CD14-positive monocyte (primary cell): ENCODE measurements at regions not wholly inside any gene's neighbourhood (a gene's known extent, or its start where the extent isn't known, plus 50 kb on each side); places are given as distances from the start of the nearest gene placed in this dataset.
A peak's percentile ranks its signal among the peaks of the same experiment; 100 is the strongest.
"Not testable (repeated sequence)": the region's sequence is repeated elsewhere in the genome, so short reads cannot be mapped to it uniquely, and the experiment has no call there.

Experiments used
- DNase-seq, 3 donors: peaks; one replicate each; pipeline ENCODE4 v3.0.0-alpha.2; 2011 to 2022
- H2AFZ ChIP-seq: 2 replicates; pipeline ENCODE4 v1.6.0; 2012; ENCODE audit warnings: mild to moderate bottlenecking, low read depth, low read length, inconsistent platforms; ENCODE audit not compliant: insufficient read depth, poor library complexity, severe bottlenecking
- H3K27ac ChIP-seq, 2 donors: 1 replicate in 1 of 2; 2 replicates in 1 of 2; pipeline ENCODE4 v1.5.1; 2012 to 2013; ENCODE audit warnings: low read length in 2 of 2, control low read depth in 1 of 2, inconsistent platforms in 1 of 2, low read depth in 1 of 2, mild to moderate bottlenecking in 1 of 2
- H3K27me3 ChIP-seq, 2 donors: one replicate each; pipeline versions ENCODE4 v1.6.0 to v1.6.1; 2011 to 2013; ENCODE audit warnings: low read length in 2 of 2; ENCODE audit not compliant: control insufficient read depth in 2 of 2, insufficient read depth in 2 of 2
- H3K36me3 ChIP-seq, 2 donors: replicated peaks in 1 of 2; 1 replicate in 1 of 2; 2 replicates in 1 of 2; pipeline versions ENCODE4 v1.5.1 to v1.6.1; 2012 to 2013; ENCODE audit warnings: low read length in 2 of 2, control low read depth in 1 of 2, inconsistent platforms in 1 of 2, mild to moderate bottlenecking in 1 of 2; ENCODE audit not compliant: insufficient read depth in 2 of 2, control insufficient read depth in 1 of 2
- H3K4me1 ChIP-seq, 2 donors: 1 replicate in 1 of 2; 2 replicates in 1 of 2; pipeline versions ENCODE4 v1.5.1 to v1.6.1; 2012 to 2013; ENCODE audit warnings: low read length in 2 of 2, control low read depth in 1 of 2, inconsistent platforms in 1 of 2, mild to moderate bottlenecking in 1 of 2, moderate library complexity in 1 of 2; ENCODE audit not compliant: insufficient read depth in 2 of 2, control insufficient read depth in 1 of 2
- H3K4me2 ChIP-seq: replicated peaks from 2 replicates; pipeline ENCODE3; 2012; ENCODE audit warnings: low read length, moderate library complexity, mild to moderate bottlenecking; ENCODE audit not compliant: poor library complexity, severe bottlenecking; ENCODE audit errors: extremely low read depth
- H3K4me3 ChIP-seq, 3 experiments: fragments of 200-600 bp in 1 of 3; sonication (generic) in 1 of 3; replicated peaks in 1 of 3; 1 replicate in 2 of 3; 2 replicates in 1 of 3; pipeline ENCODE4 v1.5.1; 2011 to 2013; ENCODE audit warnings: low read length in 3 of 3, mild to moderate bottlenecking in 3 of 3, control low read depth in 2 of 3, low read depth in 2 of 3, inconsistent platforms in 1 of 3, moderate library complexity in 1 of 3
- H3K79me2 ChIP-seq: 2 replicates; pipeline ENCODE4 v1.6.0; 2012; ENCODE audit warnings: mild to moderate bottlenecking, control low read depth, inconsistent platforms, low read length, moderate library complexity; ENCODE audit not compliant: insufficient read depth
- H3K9ac ChIP-seq: 2 replicates; pipeline ENCODE4 v1.6.0; 2017; ENCODE audit warnings: low read length, mild to moderate bottlenecking; ENCODE audit not compliant: insufficient read depth, poor library complexity, severe bottlenecking
- H3K9me3 ChIP-seq, 2 donors: replicated peaks in 1 of 2; 1 replicate in 1 of 2; 2 replicates in 1 of 2; pipeline versions ENCODE4 v1.5.1 to v1.6.1; 2012 to 2013; ENCODE audit warnings: low read length in 2 of 2, control low read depth in 1 of 2; ENCODE audit not compliant: control insufficient read depth in 1 of 2, insufficient read depth in 1 of 2
- H4K20me1 ChIP-seq: 2 replicates; pipeline ENCODE4 v1.6.0; 2012; ENCODE audit warnings: mild to moderate bottlenecking, low read length, control low read depth, moderate library complexity; ENCODE audit not compliant: insufficient read depth
- H3K27ac Mint-ChIP-seq, 7 donors: one replicate each; pipeline ENCODE4 v1.8.0; 2020; ENCODE audit warnings: mild to moderate bottlenecking in 7 of 7, mixed read lengths in 7 of 7, moderate library complexity in 6 of 7, inconsistent platforms in 2 of 7
- H3K27me3 Mint-ChIP-seq, 3 donors: one replicate each; pipeline ENCODE4 v1.8.0; 2021 to 2022; ENCODE audit warnings: low read depth in 3 of 3, mild to moderate bottlenecking in 3 of 3, mixed read lengths in 3 of 3, moderate library complexity in 3 of 3, inconsistent platforms in 1 of 3
- H3K36me3 Mint-ChIP-seq, 2 donors: one replicate each; pipeline ENCODE4 v1.8.0; 2020; ENCODE audit warnings: mixed read lengths in 2 of 2, inconsistent platforms in 1 of 2, mild to moderate bottlenecking in 1 of 2
- H3K4me1 Mint-ChIP-seq: one replicate; pipeline ENCODE4 v1.8.0; 2020; ENCODE audit warnings: mild to moderate bottlenecking, mixed read lengths
- H3K4me3 Mint-ChIP-seq, 2 donors: one replicate each; pipeline ENCODE4 v1.8.0; 2020; ENCODE audit warnings: mild to moderate bottlenecking in 2 of 2, mixed read lengths in 2 of 2, moderate library complexity in 1 of 2
- H3K9me3 Mint-ChIP-seq, 7 donors: one replicate each; pipeline ENCODE4 v1.8.0; 2020 to 2022; ENCODE audit warnings: mixed read lengths in 7 of 7, mild to moderate bottlenecking in 6 of 7, moderate library complexity in 6 of 7, inconsistent platforms in 2 of 7
- CTCF ChIP-seq: fragments of 200-600 bp; IDR thresholded peaks from one replicate; pipeline ENCODE4 v1.8.0; 2022; ENCODE audit warnings: antibody characterized with exemption, mild to moderate bottlenecking
- WGBS: methylation state at CpG from one replicate; pipeline ENCODE4 v1.1.5; 2013; ENCODE audit warnings: missing lambda C conversion rate; ENCODE audit not compliant: insufficient coverage; 5-methylcytosine and 5-hydroxymethylcytosine counted together
- intact Hi-C, 2 donors: fragments of 100-400 bp; cut with micrococcal nuclease; formaldehyde crosslinking; loops; one replicate each; pipeline versions ENCODE4 v1.15.0 to v1.15.1; 2023

- Histone ChIP-seq H3K4me1 (peaks cover 19 to 27% of the 10 kb centered on the region in 2 donors), H3K79me2 (no peaks in the 10 kb centered on the region), H3K27ac (peak overlapping the region; percentile 86 to 87), H3K9me3 (no peaks in the 10 kb centered on the region), H3K4me3 (peak overlapping the region in 1 of 3 experiments; percentile 36), H3K36me3 (no peaks in the 10 kb centered on the region), H4K20me1 (no peaks in the 10 kb centered on the region), H3K9ac (no peak overlapping the region), H2AFZ (peak overlapping the region; percentile 38), H3K4me2 (peak overlapping the region; percentile 54), H3K27me3 (no peaks in the 10 kb centered on the region)
- H3K27me3 Mint-ChIP-seq = peaks cover 0 to 2% (median 0%) of the 10 kb centered on the region in 3 donors
- TF ChIP-seq CTCF = no peak
- H3K9me3 Mint-ChIP-seq = peaks cover 0 to 1% (median 0%) of the 10 kb centered on the region in 7 donors
- peak overlapping the region; percentile 77 to 94 (median 92) for H3K27ac Mint-ChIP-seq
- intact Hi-C loops = no loop called here
- peaks cover 21% of the 10 kb centered on the region for H3K4me1 Mint-ChIP-seq
- no peaks in the 10 kb centered on the region for H3K36me3 Mint-ChIP-seq
- peak overlapping the region in 1 of 2 donors; percentile 84 for H3K4me3 Mint-ChIP-seq
- 33% methylated on average over 3 of the region's 7 CpGs for WGBS
- DNase-seq = peak; percentile 81 to 94 (median 93)
Observed at GRCh38 chr5:39526914-39527477, 102.2 kb upstream of the DAB2 start.

DNA sequence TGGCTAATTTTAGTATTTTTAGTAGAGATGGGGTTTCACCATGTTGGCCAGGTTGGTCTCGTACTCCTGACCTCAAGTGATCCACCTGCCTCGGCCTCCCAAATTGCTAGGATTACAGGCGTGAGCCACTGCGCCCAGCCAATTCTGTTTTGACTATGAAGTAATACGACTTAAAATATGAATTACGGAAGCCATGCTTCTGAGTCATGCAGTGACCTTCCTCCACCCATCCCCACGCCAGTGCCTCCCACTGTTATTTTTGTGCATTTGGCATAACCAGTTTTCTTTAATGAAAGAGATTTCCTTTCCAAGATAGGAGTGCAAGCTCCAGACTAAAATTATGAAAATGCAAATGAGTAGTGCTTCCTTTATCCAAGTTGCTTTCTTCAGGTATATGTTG is 101.0 kb upstream of the DAB2 start:
- Histone ChIP-seq H3K4me2 (peak overlapping the region; percentile 12), H3K27ac (peak overlapping the region; percentile 86 to 87), H3K4me1 (peaks cover 19 to 27% of the 10 kb centered on the region in 2 donors)
- H3K9ac ChIP-seq, H3K9me3 Mint-ChIP-seq, H4K20me1 ChIP-seq, H3K36me3 Mint-ChIP-seq, H3K27me3 Mint-ChIP-seq, H2AFZ ChIP-seq, H3K27me3 ChIP-seq, H3K9me3 ChIP-seq, H3K4me3 Mint-ChIP-seq, H3K36me3 ChIP-seq, H3K79me2 ChIP-seq, H3K4me3 ChIP-seq, intact Hi-C loops: not testable (repeated sequence)
- Mint-ChIP-seq H3K4me1 (peaks cover 21% of the 10 kb centered on the region), H3K27ac (peak overlapping the region; percentile 77 to 94 (median 91))
- DNase-seq = peak; percentile 54 to 81 (median 81)
- WGBS = 38% methylated on average over 2 of the region's 7 CpGs
